ENCODE measurements at regions not wholly inside any gene's neighbourhood (a gene's known extent, or its start where the extent isn't known, plus 50 kb on each side); places are given as distances from the start of the nearest gene placed in this dataset.

GRCh38 chr14:58697930-58698642, 60.3 kb downstream of the DACT1 start:
- DNase-seq, result no peak

DNA sequence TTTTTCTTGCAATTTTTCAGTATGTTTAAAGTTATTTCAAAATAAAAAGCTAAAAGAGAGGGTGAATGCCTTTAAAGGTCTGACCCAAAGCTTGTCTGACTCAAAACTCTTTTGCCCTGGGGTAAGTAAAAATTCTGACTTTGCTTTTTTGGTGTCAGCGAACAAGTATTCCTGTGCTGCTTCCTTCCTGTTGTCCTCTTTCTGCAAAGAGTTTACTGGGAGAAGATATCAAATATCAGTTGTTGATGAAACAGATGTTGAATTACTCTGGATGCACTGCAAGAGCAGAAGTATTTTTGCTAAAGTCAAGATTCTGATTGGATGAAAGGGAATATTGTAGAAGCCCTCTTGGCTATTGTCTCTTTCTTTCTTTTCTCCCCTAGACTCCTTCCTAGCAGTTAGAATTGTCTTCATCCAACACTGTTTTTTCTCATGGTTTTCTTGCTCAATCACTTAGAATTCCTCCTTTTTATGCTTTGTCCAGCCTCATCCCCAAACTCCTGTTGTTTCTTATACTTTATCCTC, 62.0 kb downstream of the DACT1 start:
- DNase-seq, result no peak

DNA sequence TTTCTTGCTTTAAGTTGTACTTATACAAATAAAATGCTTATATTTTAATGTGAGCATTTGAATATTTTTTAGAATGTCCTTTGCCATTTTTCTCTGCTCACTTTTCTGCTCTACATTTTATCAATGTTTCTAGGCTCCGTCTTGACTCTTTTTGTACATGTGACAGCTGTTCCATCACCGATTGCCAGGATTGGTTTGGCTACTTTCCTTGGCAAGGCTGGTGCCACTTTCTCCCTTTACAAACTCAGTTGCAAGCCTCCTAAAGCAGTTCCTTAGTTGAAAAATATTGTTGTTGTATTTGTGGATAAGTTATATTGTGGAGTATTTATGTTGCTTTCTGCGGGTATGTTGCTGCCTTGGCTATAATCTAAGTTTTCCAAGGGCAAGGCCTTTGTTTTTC, 63.4 kb downstream of the DACT1 start:
- DNase-seq, result no peak

DNA sequence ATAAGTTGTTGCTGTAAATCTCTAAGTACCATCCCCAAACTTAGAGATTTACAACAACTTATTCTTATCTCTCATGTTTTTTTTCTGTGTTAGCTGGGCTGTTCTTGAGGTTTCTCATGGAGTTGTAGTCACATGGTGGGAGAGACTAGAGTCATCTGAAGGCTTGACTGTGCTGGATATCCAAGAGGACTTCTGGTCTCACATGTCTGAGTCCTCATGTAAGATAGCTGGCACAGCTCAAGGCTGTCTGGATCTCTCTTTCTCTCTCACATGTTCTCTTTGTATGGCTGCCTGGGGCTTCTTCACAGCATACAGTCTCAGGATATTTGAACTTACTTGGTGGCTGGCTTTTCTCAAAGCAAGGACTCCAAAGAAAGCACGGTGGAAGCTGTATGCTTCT, 63.8 kb downstream of the DACT1 start:
- no peak for DNase-seq

DNA sequence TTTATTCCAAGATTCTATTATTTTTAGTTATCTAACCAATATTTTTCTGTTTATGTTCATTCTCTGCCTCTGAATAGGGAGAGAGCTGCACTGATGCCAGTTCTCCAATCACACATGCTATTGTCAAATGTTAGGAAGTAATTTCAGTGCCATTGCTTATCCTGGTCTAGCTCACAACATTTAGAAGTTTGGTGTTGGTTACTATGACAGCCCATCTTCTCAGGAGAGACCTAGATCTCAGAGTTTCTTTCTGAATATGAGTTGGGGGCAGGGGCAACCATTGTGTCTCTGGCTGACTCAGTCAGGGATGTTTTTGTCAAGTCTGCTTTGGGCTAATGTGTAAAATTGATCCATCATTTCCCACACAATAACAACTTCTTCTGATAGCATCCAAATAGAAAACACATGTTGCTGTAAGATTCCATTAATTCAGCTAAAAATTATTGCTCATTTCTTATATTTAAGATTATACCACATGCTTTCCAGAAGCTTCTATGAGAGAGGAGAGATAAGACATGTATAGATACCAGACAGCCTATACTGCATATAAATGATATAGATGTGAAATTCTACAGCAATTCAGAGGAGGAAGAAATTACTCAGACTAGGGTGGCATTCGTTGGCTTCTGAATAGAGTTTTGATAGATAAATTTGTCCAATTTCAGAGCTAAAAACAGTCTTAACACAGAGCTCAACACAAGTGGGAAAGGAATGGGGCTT, 64.8 kb downstream of the DACT1 start:
- no peak for DNase-seq

DNA sequence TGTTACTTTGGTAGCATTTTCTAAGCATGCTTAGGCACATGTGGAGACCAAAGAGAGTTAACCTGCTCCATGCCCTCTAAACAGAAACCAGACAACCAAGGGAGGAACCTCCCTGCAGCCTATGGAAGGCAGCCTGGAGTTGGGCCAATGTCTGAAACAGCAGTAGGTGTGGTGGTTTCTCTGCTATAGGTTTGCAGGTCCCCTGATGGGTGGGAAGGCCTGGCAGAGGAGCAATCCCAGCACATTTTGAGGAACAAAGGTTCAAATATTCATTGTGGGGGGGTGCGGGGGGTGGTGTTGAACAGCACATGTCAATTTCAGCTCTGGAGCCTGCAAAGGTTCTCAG, 65.4 kb downstream of the DACT1 start:
- DNase-seq, result no peak

DNA sequence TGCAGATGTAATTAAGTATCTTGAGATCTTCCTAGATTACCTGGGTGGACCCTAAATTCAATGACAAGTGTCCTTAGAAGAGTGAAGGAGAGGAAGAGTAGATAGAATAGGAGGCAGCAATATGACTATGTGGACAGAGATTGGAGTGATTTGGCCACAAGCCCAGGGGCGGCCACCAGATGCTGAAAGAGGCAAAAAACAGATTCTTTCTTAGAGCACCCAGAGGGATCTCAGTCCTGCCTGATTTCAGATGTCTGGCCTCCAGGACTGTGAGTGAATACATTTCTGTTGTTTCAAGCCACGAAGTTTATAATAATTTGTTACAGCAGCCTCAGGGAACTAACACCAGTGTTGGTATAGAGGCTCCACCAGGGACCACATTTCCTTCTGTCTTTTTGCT, 67.3 kb downstream of the DACT1 start:
- no peak for DNase-seq

DNA sequence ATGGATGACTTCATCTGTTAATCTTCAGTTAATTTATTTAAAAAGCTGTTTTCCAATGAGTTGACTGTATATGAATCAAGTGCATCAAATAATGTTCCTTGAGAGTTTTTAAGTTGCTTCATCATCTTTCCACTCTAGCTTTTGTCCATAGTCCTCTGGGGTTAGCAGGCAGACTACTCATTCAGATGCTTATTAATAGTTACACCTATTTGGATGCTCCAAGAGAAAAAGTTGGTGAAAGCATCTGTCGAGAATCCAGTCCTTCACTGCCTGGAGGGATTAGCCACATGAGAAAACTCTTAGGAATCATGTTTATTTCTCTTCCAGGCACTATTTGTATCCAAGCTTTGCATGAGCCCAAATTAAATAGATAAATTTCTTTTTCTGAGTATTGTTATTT, 70.2 kb downstream of the DACT1 start:
- DNase-seq, result no peak

DNA sequence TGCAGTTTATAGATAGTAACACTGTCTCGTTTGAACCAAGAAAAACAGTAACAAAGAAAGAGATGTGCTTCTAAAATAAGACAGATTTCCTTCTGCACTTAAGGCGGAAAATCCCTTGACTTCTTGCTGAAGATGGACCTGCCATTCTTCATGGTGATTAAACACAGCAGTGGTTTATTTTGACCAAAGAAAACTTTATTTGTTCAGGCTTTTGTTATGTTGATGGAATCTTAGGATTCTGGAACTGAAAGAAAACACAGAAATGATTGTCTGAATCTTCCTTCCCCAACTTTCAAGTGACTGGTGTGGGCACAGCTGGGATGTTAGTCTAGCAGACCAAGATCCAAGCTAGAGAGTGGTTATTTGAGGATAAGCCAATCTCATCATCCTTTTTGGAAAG, 72.2 kb downstream of the DACT1 start:
- no peak for DNase-seq

- no peak for DNase-seq
Observed at GRCh38 chr14:58711382-58711781, 73.6 kb downstream of the DACT1 start.

GRCh38 chr14:58712357-58712756, 74.6 kb downstream of the DACT1 start:
- DNase-seq, result no peak

- no peak for DNase-seq
Observed at GRCh38 chr14:58713677-58714076, 75.9 kb downstream of the DACT1 start.

DNA sequence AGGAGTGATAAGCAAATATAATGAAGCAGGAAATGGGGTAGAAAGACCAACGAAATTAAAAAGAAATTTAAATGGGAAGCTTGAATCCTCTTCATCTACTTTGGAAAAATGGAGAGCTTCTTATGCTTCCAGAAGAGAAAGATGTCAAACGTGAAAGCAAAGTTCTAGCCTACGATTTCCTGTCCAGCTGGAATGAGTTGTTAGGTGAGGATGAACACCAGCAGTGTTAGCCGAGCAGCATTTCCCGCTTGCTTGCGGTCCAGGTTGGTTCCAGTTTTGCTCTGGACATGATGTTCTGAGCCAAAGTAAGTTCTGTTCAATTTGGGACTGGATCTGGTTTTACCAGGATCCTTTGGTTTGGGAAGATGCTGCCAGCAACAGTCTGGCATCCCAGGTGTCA, 78.9 kb downstream of the DACT1 start:
- DNase-seq, result no peak

- no peak for DNase-seq
Observed at GRCh38 chr14:58717211-58717610, 79.4 kb downstream of the DACT1 start.

DNA sequence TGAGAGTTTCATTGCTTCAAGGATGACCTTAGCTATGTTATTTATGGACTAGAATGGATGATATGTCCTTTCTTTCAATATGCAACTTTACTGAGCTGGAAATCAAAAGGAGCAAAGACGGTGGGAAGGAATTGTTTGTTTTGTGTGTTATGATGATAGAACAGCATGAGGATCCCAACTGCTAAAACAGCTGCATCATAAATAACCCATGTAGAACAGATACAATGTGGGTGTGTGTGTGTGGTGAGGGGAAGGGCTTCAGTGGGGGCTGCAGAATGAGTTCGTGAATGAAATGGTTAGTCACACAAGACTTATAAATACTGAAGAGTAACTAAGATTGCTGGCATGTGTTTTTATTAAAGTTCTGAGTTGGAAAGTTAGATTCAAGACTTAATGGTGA, 80.1 kb downstream of the DACT1 start:
- no peak for DNase-seq

- no peak for DNase-seq
Observed at GRCh38 chr14:58718226-58719205, 80.8 kb downstream of the DACT1 start.

GRCh38 chr14:58721723-58722122, 84.0 kb downstream of the DACT1 start:
- DNase-seq, result no peak

DNA sequence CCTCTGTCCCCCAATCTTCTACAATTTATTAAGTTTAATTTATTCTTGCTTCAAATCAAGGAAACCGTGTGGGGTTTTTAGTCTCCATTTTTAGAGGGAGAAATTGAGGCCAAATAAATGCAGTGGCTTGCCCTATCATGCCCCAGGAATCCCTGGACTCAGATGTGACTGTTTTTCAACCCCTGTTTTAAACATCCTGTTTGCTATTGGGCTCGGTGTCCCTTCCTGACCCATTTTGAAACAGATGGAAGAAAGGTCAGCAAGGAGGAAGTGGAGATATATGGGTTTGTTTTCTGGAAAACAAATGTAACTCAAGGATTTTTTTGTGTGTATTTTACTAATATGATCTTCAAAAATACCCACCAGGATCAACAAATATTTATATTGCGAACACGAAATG, 84.7 kb downstream of the DACT1 start:
- DNase-seq, result no peak

GRCh38 chr14:58724206-58724605, 86.4 kb downstream of the DACT1 start:
- no peak for DNase-seq

DNA sequence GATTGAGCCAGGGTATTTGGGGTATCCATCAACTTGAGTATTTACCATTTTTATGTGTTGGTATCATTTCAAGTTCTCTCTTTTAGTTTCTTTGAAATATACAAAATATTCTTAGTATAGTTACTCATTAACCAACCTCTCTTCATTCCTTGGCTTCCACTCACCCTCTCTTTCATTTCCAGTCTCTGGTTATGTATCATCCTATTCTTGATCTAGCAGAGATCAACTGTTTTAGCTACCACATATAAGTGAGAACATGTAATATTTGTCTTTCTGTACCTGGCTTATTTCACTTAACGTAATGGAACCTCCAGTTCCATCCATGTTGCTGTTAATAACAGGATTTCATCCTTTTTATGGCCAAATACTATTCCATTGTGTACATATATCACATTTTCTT, 86.9 kb downstream of the DACT1 start:
- no peak for DNase-seq

- no peak for DNase-seq
Observed at GRCh38 chr14:58725226-58725625, 87.5 kb downstream of the DACT1 start.

- DNase-seq, result no peak
Observed at GRCh38 chr14:58725871-58726270, 88.1 kb downstream of the DACT1 start.

DNA sequence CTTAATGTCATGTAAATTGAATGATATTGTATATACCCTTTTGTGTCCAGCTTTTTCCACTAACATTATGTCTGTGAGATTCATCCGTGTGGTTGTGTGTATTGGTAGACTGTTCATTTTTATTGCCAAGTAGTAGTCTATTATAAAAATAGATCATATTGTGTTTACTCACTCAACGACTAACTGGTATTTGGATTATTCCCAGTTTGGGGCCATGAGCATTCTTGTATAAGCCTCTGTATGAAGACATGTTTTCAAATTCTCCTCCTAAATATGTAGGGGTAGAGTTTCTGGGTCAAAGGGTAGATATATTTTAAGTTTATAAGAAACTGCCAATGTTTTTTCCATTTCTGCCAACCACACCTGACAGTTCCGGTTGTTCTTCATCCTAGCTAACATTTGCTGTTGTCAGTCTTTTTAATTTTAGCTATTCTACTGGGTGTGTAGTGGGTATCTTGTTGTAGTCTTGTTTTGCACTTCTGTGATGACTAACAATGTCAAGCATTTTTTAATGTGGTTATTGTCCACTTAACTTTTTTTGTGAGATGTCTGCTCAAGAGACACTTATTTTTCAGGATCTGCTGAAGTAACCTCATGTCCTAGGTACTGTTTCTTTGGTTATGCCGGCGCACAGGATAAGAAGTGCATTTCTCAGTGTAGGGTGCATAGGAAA, 93.2 kb downstream of the DACT1 start:
- no peak for DNase-seq
